SK-N-SH treated with all-trans-retinoic acid at 6 μM for 48 hours (cell line): ENCODE measurements at regions not wholly inside any gene's neighbourhood (a gene's known extent, or its start where the extent isn't known, plus 50 kb on each side); places are given as distances from the start of the nearest gene placed in this dataset.
"Not testable (repeated sequence)": the region's sequence is repeated elsewhere in the genome, so short reads cannot be mapped to it uniquely, and the experiment has no call there.

Source experiments
- ATAC-seq: fragments of 200-7000 bp; cut with Tn5 transposase; 3 replicates; pipeline ENCODE4 v1.9.1; 2020; ENCODE audit warnings: mild to moderate bottlenecking, moderate library complexity
- ARNTL ChIP-seq: fragments of 450-650 bp; formaldehyde crosslinking; IDR thresholded peaks from 2 replicates; pipeline ENCODE4 v1.5.0; 2020; ENCODE audit warnings: low read depth, mild to moderate bottlenecking, moderate library complexity, borderline replicate concordance
- CREB5 ChIP-seq: fragments of 250-450 bp; sonication (Bioruptor Pico); IDR thresholded peaks from 2 replicates; pipeline ENCODE4 v1.5.1; 2020; ENCODE audit warnings: low read depth, mild to moderate bottlenecking, moderate library complexity
- CSDC2 ChIP-seq: fragments of 250-450 bp; sonication (Bioruptor Pico); IDR thresholded peaks from 2 replicates; pipeline ENCODE4 v1.5.0; 2020; ENCODE audit warnings: mild to moderate bottlenecking, moderate library complexity
- GLIS3 ChIP-seq: fragments of 250-450 bp; sonication (Bioruptor Pico); IDR thresholded peaks from 2 replicates; pipeline ENCODE4 v1.5.0; 2020; ENCODE audit warnings: mild to moderate bottlenecking, moderate library complexity
- OSR1 ChIP-seq: fragments of 250-450 bp; sonication (Bioruptor Pico); IDR thresholded peaks from 2 replicates; pipeline ENCODE4 v1.8.0; 2022; ENCODE audit warnings: moderate library complexity, mild to moderate bottlenecking, inconsistent platforms
- POU6F1 ChIP-seq: fragments of 250-450 bp; sonication (Bioruptor Pico); IDR thresholded peaks from 2 replicates; pipeline ENCODE4 v1.8.0; 2021; ENCODE audit warnings: low read depth, mild to moderate bottlenecking, moderate library complexity, borderline replicate concordance
- RARB ChIP-seq: fragments of 250-450 bp; sonication (Bioruptor Pico); IDR thresholded peaks from 2 replicates; pipeline ENCODE4 v1.8.0; 2021; ENCODE audit warnings: mild to moderate bottlenecking, moderate library complexity
- SNAI2 ChIP-seq: fragments of 250-450 bp; sonication (Bioruptor Pico); IDR thresholded peaks from 2 replicates; pipeline ENCODE4 v1.5.0; 2020; ENCODE audit warnings: mild to moderate bottlenecking, moderate library complexity
- TCF4 ChIP-seq: fragments of 250-450 bp; sonication (Bioruptor Pico); IDR thresholded peaks from 2 replicates; pipeline ENCODE4 v1.8.0; 2021; ENCODE audit warnings: mild to moderate bottlenecking, moderate library complexity, borderline replicate concordance
- TSHZ2 ChIP-seq: fragments of 250-450 bp; sonication (Bioruptor Pico); IDR thresholded peaks from 2 replicates; pipeline ENCODE4 v1.5.0; 2020; ENCODE audit warnings: mild to moderate bottlenecking, moderate library complexity
- ZFP30 ChIP-seq: fragments of 450-650 bp; formaldehyde crosslinking; IDR thresholded peaks from 2 replicates; pipeline ENCODE4 v1.5.0; 2022; ENCODE audit warnings: mild to moderate bottlenecking, moderate library complexity
- ZNF565 ChIP-seq: fragments of 450-650 bp; formaldehyde crosslinking; conservative IDR thresholded peaks from 2 replicates; pipeline ENCODE4 v1.5.0; 2020; ENCODE audit warnings: low read depth, mild to moderate bottlenecking, moderate library complexity
- ZNF70 ChIP-seq: fragments of 450-650 bp; formaldehyde crosslinking; IDR thresholded peaks from 2 replicates; pipeline ENCODE4 v1.5.0; 2020; ENCODE audit warnings: mild to moderate bottlenecking, moderate library complexity
- ZNF8 ChIP-seq: fragments of 450-650 bp; formaldehyde crosslinking; IDR thresholded peaks from 2 replicates; pipeline ENCODE4 v1.5.0; 2020; ENCODE audit warnings: mild to moderate bottlenecking, moderate library complexity

- TF ChIP-seq CREB5 (no peak), TCF4 (CRISPR knock-in tag) (no peak), POU6F1 (no peak)
- ATAC-seq = no peak
Measured at GRCh38 chr9:40925149-40925548, 203.3 kb downstream of the FOXD4L6 start.

- not testable (repeated sequence) for ATAC-seq
Measured at GRCh38 chr9:40916399-40916783, 212.1 kb downstream of the FOXD4L6 start.

GRCh38 chr9:40915660-40916398, 212.7 kb downstream of the FOXD4L6 start:
- ATAC-seq = not testable (repeated sequence)

GRCh38 chr9:40914772-40915659, 213.5 kb downstream of the FOXD4L6 start:
- no peak for TF ChIP-seq ARNTL (CRISPR knock-in tag)
- no peak for TF ChIP-seq OSR1
- no peak for TF ChIP-seq SNAI2 (CRISPR knock-in tag)

GRCh38 chr9:40913928-40914673, 214.4 kb downstream of the FOXD4L6 start:
- no peak for ATAC-seq
- TF ChIP-seq GLIS3 (CRISPR knock-in tag) (no peak), CSDC2 (CRISPR knock-in tag) (no peak), ZFP30 (no peak), TCF4 (CRISPR knock-in tag) (no peak), ZNF8 (CRISPR knock-in tag) (no peak), ZNF70 (CRISPR knock-in tag) (no peak), RARB (no peak), SNAI2 (CRISPR knock-in tag) (no peak), TSHZ2 (CRISPR knock-in tag) (no peak)

More at GRCh38 chr9:40914772-40915659, 213.5 kb downstream of the FOXD4L6 start:
- no peak for ATAC-seq

GRCh38 chr9:40913096-40913719, 215.3 kb downstream of the FOXD4L6 start:
- TF ChIP-seq ARNTL (CRISPR knock-in tag) (no peak), ZNF565 (CRISPR knock-in tag) (no peak), TSHZ2 (CRISPR knock-in tag) (no peak)
- TF ChIP-seq, all 23 proteins: peak for 0

GRCh38 chr9:40912679-40913078, 215.8 kb downstream of the FOXD4L6 start:
- ATAC-seq = not testable (repeated sequence)

More at GRCh38 chr9:40913096-40913719, 215.3 kb downstream of the FOXD4L6 start:
- ATAC-seq = no peak
